ENCODE measurements at regions not wholly inside any gene's neighbourhood (a gene's known extent, or its start where the extent isn't known, plus 50 kb on each side); places are given as distances from the start of the nearest gene placed in this dataset.

DNA sequence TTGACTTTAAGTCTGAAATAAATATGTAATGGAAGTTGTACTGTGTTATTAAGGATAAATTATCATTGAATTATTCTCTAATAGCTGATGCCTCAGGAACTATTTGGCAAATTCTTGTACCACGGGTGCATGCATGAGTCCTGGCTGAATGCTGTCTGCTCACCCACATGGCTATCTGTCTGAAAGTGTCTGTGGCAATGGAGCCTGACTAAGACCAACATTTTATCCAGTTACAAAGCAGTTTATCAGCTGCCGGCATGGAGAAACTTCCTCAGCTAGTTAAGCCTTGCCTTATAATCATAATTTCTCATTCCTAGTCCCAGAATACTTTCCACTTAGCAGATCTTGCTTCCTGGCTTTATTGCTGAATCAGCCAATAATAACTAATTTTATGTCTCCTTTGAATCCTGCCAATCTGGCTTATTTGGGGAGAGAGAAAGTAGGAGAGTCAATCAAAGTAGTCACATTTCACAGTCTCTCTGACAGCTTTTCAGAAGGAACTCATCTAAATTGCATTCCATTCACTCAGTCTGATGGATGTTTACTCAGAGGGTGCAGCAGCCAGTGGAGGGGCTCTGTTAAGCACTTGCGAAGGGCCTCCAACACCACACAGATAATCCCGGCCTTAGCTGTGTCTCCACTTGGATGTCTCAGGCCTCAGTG, 280.6 kb upstream of the CLEC14A start:
- CTCF ChIA-PET = no interaction called here
- POLR2A ChIA-PET = no interaction called here

DNA sequence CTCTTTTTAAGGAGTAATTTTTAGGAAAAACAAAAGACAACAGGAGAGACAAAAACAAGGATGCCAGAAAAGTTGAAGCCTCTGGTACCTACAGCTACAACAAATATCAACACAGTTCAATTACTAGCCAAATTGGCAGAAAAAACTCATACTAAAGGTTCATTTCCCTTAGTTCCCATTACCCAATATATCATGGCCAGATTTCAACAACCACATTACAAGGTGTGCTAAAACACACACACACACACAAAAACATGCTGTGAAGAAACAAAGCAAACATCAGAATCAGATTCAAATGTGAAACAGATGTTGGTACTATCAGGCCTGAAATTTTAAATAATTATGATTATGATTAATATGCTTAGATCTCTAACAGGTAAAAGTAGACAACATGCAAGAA, 272.7 kb upstream of the CLEC14A start:
- CTCF ChIA-PET = no interaction called here
- POLR2A ChIA-PET = no interaction called here

DNA sequence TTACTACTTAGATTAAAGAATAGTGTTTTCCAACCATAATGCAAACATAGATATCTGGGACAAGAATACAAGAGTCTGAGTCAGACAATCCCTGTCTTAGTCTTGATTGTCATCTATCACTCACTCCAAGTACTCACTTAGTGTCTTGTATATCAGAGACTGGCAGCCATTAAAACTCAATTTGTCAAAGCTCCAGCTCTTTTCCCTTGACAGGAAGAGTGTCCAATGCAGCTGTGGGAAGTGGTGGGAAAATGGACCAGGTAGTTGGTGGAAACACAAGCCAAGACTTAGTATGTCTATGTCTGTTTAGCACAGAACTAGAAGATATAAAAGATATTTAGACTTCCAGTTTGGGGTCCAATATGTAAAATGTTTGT, 271.6 kb upstream of the CLEC14A start:
- CTCF ChIA-PET = no interaction called here
- POLR2A ChIA-PET = no interaction called here

DNA sequence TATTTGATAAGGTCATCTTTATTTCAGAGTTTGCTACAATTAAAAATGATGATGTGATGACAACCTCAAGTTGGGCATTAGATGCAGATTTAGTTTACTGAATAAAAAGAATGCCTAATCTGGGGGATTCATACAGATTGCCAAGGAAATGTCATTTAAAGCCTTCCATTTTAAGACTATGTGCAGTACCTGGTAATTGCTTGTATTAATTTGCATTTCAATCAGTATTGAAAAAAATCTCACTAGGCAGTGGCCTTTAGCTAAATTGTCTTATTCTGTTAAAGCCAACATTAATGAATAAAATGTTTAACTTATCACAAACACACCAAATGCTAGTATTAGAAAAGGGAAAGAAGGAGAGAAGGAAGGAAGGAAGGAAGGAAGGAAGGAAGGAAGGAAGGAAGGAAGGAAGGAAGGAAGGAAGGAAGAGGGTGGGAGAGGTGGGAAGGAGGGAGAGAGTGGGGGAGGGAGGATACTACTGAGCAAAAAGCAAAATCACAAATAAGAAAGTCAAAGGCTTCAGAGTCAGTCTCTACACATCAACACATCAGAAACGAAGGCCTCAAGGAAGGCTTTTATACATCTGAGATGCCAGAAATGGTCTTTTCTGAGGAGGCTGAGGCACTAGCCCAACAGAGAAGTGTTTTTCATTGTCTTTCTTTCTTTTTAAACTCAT, 271.1 kb upstream of the CLEC14A start:
- ChIA-PET CTCF (no interaction called here), POLR2A (no interaction called here)

DNA sequence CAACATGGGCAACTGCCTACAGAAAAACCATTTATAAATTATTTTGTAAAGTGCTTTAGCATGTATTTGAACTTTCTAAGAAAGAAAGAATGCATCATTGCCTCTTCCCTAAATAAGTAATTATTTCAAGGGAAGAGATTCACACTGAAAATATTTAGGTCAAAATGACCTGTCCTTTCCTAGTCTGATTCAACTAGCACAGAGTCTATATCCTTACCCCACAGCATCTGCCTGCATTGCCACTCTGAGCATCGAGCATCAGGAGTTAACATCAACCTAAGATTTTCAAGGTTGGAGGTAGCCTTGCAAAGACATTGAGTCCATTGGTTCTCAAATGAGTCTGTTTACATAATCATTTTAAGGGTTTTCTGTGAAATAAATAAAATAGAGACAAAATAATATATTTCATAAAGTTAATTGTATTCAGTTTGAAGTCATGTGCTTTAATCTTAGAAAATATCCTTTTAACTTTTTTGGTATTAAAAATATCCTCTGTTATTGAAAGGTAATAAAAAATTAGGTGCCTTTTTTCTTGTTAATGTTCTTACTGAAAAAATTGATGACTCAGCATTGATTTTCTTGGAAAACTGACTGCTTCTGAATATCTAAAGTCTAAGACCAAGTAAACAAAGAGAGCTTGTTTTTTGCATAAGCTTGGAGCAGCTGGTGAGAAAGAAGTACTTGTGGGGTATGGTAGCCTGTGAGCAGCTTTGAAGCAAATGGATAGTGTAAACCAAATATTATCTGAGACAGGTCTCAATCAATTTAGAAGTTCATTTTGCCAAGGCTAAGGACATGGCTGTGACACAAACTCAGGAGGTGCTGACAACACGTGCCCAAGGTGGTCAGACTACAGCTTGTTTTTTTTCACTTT, 269.0 kb upstream of the CLEC14A start:
- ChIA-PET CTCF (no interaction called here), POLR2A (no interaction called here)

DNA sequence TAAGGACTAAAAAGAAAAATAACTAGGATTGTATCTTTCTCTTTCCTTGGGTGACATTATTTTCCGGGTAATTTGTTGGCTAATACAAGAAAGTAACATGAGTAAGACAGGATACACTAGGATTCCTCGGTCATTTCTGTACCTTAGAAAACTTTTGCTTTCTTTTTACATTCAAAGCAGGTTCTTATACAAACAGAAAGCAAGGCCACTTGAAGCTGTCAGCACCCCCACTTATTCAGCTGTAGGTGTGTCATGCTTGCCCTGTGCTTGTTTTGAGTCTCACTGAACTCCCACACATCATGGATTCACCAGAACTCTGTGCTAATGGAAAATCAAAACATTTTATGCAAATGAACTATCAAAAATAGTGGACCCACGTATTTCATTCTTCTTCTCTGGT, 266.8 kb upstream of the CLEC14A start:
- POLR2A ChIA-PET = no interaction called here
- CTCF ChIA-PET = no interaction called here

DNA sequence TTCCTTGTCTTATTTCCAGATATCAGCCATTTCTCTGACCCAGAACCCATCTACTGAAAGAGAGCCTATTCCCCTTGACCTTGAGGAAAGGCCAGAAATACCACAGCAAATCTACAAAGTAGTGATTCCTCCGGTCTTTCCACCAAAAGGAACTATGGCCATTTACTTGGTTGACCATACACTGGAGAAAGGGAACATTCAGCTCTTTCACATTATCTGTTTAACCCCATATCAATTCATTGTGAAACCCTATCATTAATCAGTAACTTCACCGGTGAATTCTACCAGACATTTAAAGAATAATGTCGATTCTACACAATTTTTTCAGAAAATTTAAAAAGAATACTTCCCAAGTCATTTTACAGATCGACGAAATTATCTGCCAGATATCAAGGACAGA, 265.7 kb upstream of the CLEC14A start:
- CTCF ChIA-PET = no interaction called here
- POLR2A ChIA-PET = no interaction called here

DNA sequence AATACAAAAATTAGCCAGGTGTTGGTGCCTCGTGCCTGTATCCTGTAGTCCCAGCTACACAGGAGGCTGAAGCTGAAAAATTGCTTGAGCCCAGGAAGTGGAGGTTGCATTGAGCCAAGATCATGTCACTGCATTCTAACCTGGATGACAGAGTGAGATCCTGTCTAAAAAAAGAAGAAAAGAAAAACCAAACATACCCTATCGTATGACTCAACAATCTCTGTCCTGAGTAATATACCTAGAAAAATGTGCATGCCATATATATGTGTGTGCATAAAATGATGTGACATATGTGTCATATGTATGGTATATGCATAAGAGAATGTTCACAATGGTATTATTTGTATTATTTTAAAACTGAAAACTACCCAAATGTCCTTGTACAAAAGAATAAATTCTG, 261.5 kb upstream of the CLEC14A start:
- CTCF ChIA-PET = no interaction called here
- POLR2A ChIA-PET = no interaction called here

DNA sequence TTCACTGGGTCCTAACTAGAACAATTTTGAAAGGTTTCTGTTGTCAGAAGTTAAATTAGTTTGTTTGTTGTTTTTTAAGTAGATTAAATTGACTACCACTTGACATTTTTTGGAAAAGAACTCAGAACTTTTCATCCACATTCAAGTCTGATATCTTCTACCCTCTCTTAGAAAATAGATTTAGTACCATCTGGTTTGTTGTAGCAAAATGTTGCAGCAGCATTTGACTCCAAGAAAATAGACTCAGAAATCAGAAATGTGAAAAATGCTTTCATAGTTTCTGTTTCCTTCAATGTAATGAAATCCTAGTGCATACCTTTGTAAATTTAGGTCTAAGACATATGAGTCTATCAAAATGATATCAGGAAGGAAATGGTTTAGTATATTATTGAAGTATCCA, 256.3 kb upstream of the CLEC14A start:
- CTCF ChIA-PET = no interaction called here
- POLR2A ChIA-PET = no interaction called here

DNA sequence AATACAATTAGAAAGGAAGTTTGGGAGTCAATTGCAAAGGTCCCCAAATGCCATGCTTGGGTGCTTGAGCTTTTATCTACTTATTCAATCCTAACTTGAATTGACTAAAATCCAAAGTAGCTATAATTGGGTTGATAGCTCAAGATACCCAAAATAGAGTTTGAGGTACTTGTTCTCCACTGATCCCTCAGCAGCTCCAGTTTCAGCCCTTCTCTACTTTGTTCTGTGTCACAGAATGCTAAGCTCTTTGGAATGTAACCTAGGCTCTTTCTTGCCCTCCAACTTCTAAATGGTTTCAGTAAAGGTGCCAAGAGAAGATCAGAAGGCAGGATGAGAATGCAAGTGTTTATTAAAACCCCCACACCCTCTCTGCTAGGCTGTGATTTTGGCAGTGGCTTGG, 251.4 kb upstream of the CLEC14A start:
- CTCF ChIA-PET = interaction anchor here (1.2 kb wide), 1 partner anchor 9 kb away, joined by 3 read pairs; no protein-coding TSS in a partner anchor

DNA sequence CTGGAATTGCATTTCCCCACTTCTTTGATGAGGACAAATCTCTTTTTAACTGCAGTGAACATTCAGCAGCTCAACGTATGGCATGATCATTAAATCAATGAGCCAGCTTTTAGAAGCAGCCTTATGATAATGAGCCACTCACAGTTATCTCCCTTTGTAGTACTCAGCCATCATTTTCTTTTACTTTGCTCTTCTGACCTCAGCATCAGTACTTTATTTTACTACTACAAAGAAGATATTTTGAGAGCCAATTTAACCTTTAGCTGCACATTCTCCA, 250.0 kb upstream of the CLEC14A start:
- CTCF ChIA-PET = no interaction called here
- POLR2A ChIA-PET = no interaction called here

More for the DNA sequence above, 251.4 kb upstream of the CLEC14A start:
- POLR2A ChIA-PET = no interaction called here

DNA sequence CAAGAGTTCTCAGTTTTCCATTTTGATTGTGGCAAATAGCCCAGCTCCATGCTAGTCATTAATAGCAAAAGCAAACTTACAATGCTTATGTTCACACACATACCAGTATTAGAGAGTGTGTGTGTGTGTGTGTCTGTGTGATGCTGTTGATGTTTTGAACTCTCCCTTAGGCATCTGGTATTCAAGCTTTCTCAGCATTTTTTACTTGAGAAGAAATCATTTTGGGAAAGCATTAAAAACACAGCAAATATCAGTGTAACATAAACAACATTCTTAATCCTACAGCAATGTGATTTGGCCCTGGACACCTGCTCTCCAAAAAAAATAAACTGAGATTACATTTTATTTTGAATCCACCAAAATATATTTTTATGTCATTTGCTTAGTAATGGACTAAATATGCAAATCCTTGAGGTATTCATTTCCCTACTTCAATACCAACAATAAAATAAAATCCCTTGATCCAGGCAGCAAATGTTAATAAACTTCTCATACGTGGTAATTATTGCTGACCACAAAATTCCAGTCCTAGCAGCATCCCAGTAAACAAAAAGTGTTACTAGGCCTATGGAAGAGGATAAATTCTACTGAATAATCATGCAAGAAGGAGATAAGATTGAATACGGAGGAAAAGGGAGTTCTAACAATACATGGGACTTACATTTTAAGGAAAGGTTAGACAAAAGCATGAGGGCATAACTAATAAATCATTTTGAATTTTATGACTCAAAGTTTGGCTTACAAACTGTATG, 249.5 kb upstream of the CLEC14A start:
- ChIA-PET POLR2A (no interaction called here), CTCF (no interaction called here)

DNA sequence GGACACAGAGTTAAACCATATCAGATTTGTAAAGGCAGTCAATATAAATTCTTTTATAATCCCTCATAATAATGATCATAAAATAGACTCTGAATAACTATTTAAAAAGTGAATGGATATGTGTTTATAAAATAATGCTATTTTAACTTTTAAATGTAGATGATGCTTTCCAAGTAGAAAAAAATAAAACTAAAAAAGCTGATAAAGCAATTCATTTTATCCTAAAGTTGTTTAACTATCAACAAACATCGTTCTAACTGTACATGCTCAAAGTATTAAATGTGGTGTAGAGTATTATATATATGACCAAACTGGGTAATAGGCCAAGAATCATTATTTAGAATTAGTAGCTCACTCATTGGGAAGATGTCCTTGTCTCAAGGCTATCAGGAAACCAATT, 248.3 kb upstream of the CLEC14A start:
- POLR2A ChIA-PET = no interaction called here
- CTCF ChIA-PET = no interaction called here

DNA sequence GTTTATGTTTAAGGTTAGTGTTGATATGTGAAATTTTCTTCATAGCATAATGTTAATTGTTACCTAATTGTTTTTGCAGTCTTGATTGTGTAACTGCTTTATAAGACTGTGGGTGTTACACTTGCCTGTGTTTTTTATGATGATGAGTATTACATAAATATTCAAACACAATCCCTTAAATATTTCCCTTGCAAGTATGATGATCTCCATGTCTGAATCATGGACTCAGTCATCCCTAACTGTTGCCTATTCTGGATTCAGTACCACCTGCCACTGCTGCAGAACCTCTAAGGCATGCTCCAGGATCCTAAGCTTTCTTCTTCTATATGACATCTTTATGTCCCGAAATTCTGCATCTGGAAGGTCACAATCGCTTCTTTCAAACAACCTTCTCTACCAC, 246.3 kb upstream of the CLEC14A start:
- CTCF ChIA-PET = no interaction called here
- POLR2A ChIA-PET = no interaction called here

DNA sequence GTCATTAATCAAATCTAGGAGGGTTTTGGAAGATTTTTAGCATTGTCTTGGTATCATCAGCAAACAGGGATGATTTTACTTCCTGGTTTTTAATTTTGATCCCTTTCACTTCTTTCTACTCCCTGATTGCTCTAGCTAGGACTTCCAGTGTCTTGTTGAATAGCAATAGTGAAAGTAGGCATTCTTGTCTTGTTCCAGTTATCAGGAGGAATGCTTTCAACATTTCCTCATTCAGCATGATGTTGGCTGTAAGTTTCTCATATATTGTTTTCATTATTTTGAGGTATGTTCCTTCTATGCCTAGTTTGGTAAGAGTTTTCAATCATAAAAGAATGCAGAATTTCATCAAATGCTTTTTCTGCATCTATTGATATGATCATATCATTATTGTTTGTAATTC, 244.2 kb upstream of the CLEC14A start:
- POLR2A ChIA-PET = no interaction called here
- CTCF ChIA-PET = no interaction called here

DNA sequence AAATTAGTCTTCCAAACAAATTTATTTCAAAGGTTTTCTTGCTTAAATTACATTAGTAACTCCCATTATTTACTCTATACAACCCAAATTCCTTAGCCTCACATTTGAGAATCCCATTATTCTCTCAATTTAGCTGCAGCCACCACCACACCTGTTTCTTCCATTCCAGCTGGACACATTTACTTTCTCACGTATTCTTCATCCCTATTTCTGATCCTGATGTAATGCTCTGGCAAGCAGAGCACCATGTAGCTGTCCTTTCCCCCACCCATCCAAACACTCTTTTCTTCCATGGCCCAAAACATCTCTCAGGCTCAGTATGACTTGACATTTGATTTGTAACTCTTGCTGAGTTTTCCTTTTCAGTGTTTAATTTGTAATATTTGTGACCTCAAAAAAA, 240.2 kb upstream of the CLEC14A start:
- CTCF ChIA-PET = no interaction called here
- POLR2A ChIA-PET = no interaction called here

DNA sequence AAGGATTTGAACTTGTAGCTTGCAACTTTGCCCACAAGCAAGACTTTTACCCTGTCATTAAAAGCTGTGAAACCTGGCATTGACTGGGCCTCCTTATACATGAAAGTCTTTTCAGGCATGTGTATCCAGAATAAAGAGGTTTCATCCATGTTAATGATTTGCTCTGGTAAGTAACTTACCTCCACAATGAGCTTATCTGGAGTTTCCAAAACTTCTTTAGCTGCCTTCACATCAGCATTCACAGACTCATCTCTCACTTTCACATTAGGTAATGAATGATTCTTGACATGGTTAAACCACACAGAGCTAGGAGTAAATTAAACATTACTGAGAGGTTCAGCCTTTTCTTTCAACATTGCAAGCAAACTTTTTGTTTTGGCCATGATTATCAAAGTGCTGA, 234.4 kb upstream of the CLEC14A start:
- ChIA-PET CTCF (interaction anchor here (0.6 kb wide), 1 partner anchor 1289 kb away, joined by 3 read pairs; no protein-coding TSS in a partner anchor), POLR2A (no interaction called here)

DNA sequence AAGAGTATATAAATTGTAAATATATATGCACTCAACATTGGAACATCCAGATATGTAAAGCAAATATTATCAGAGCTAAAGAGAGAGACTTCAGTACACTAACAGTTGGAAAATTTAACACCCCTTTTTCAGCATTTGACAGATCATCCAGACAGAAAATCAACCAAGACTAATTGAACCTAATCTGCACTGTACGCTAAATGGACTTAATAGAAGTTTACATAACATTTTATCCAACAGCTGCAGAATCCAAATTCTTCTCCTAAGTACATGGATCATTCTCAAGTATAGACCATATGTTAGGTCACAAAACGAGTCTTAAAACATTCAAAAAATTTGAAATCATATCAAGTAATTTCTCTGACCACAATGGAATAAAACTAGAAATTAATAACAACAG, 229.1 kb upstream of the CLEC14A start:
- POLR2A ChIA-PET = no interaction called here
- CTCF ChIA-PET = no interaction called here

DNA sequence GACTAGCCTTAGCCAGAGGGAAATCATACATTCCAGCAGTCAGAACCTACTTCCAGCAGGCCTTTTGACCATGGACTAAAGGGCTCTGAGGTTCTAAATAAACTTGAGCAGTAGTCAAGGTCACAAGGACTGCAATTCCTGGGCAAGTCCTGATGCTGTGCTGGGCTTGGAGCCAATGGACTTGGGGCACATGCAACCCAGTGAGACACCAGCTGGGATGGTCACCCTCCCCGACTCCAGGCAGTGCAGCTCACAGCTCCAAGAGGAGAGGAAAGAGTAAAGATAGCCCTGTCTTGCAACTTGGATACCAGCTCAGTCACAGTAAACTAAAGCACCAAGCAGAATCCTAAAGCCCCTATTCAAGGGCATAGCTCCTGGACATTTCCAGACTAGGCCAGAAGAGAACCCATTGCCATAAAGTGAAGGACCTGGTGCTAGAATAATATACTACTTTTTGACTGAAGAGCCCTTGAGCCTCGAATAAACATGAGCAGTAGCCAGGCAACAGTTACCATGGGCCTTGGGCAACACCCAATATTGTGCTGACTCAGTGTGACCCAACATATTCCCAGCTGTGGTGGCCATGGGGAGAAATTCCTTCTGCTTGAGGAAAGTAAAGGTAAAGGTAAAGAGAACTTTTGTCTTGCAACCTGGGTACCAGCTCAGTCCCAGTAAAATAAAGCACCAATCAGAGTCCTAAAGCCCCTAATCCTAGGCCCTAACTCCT, 226.2 kb upstream of the CLEC14A start:
- POLR2A ChIA-PET = no interaction called here
- CTCF ChIA-PET = no interaction called here

DNA sequence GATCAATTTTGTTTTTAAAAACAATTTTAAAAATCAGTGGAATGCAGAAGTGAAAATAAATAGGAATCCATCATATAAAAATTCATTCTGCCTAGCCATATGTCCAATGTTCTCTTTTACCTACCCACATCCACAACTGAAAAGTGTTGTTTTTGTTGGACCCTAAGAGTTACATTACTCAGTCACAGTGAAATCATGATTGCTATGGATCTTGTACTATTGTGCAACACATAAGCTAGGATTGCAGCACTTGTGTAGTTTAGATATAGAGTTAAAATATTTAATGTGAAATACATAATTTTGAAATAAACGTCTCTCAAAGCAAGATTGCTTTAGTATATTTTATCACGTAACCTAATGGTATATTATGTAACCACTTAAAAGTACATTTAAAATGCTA, 213.3 kb upstream of the CLEC14A start:
- POLR2A ChIA-PET = no interaction called here
- CTCF ChIA-PET = no interaction called here

All from activated CD8-positive, alpha-beta memory T cell treated with anti-CD3 and anti-CD28 coated beads for 36 hours (primary cell).